HepG2 (cell line): ENCODE measurements at regions not wholly inside any gene's neighbourhood (a gene's known extent, or its start where the extent isn't known, plus 50 kb on each side); places are given as distances from the start of the nearest gene placed in this dataset.
A peak's percentile ranks its signal among the peaks of the same experiment; 100 is the strongest.

Source experiments
- ATAC-seq: fragments of 200-7000 bp; cut with Tn5 transposase; 3 replicates; pipeline ENCODE4 v1.9.1; 2020; ENCODE audit warnings: mild to moderate bottlenecking, moderate library complexity
- BruUV-seq: library from RNA; stranded (reverse); fragments of 400-500 nt; replicated peaks from 2 replicates; lab custom pipeline; 2021; lab: Mats Ljungman, UMichigan
- CTCF ChIA-PET: fragments of 300-600 bp; formaldehyde crosslinking; extraction: SDS; loops from one replicate; lab custom pipeline; 2021; ENCODE audit warnings: low total read pairs, inconsistent platforms, low intra/inter-chr PET ratio; lab: Yijun Ruan, JAX
- POLR2A ChIA-PET: fragments of 350-600 bp; sonication (Branson Sonifier 250); formaldehyde crosslinking; loops from one replicate; lab custom pipeline; 2020; ENCODE audit warnings: antibody characterized with exemption, inconsistent platforms; lab: Yijun Ruan, JAX
- DNase-seq: peaks from one replicate; pipeline ENCODE4 v3.0.0-alpha.2; 2015; ENCODE audit warnings: low spot score
- FAIRE-seq: peaks from 3 replicates; lab custom pipeline; 2011; peaks lifted over from hg19 to GRCh38; lab: Jason Lieb, UNC
- H2AFZ ChIP-seq: one replicate; pipeline ENCODE4 v1.6.1; 2011; ENCODE audit warnings: low read length, inconsistent platforms
- H3K27ac ChIP-seq: fragments of 300-600 bp; 3 replicates; pipeline ENCODE4 v1.8.0; 2011; ENCODE audit warnings: mixed run types, mild to moderate bottlenecking, mixed read lengths, low read length, inconsistent platforms; ENCODE audit not compliant: insufficient read depth; ENCODE audit errors: extremely low read length
- H3K27me3 ChIP-seq, 2 experiments: fragments of 200-600 bp in 1 of 2; 2 replicates in 1 of 2; 3 replicates in 1 of 2; pipeline versions ENCODE4 v1.6.0 to v1.8.0; 2011; ENCODE audit warnings: low read length in 2 of 2, mild to moderate bottlenecking in 2 of 2, moderate library complexity in 2 of 2, inconsistent platforms in 1 of 2; ENCODE audit not compliant: insufficient read depth in 2 of 2, control insufficient read depth in 1 of 2
- H3K36me3 ChIP-seq, 2 experiments: fragments of 200-600 bp in 1 of 2; replicated peaks in 1 of 2; 2 replicates in 1 of 2; 3 replicates in 1 of 2; pipeline versions ENCODE4 v1.5.1 to v1.8.0; 2011; ENCODE audit warnings: low read length in 2 of 2, inconsistent platforms in 1 of 2; ENCODE audit not compliant: insufficient read depth in 2 of 2, control insufficient read depth in 1 of 2
- H3K4me1 ChIP-seq: 2 replicates; pipeline ENCODE4 v1.5.1; 2012; ENCODE audit warnings: low read length, inconsistent platforms; ENCODE audit not compliant: insufficient read depth
- H3K4me2 ChIP-seq: 2 replicates; pipeline ENCODE4 v1.6.0; 2011; ENCODE audit warnings: low read depth, low read length, inconsistent platforms
- H3K4me3 ChIP-seq, 3 experiments: fragments of 200-600 bp in 1 of 3; sonication (generic), shearing (Covaris generic) in 1 of 3; replicated peaks in 1 of 3; 2 replicates each; pipeline ENCODE4 v1.5.1; 2011 to 2016; ENCODE audit warnings: low read length in 3 of 3, inconsistent platforms in 2 of 3, low read depth in 2 of 3, mild to moderate bottlenecking in 2 of 3, control low read depth in 1 of 3, mixed read lengths in 1 of 3; ENCODE audit not compliant: insufficient read depth in 1 of 3
- H3K79me2 ChIP-seq: one replicate; pipeline ENCODE4 v1.6.1; 2011; ENCODE audit warnings: low read length, inconsistent platforms; ENCODE audit not compliant: insufficient read depth
- H3K9ac ChIP-seq: 2 replicates; pipeline ENCODE4 v1.6.0; 2011; ENCODE audit warnings: mild to moderate bottlenecking, low read depth, low read length, inconsistent platforms; ENCODE audit not compliant: insufficient read depth
- H3K9me3 ChIP-seq: 2 replicates; pipeline ENCODE4 v1.5.1; 2012; ENCODE audit warnings: mild to moderate bottlenecking, low read length
- H4K20me1 ChIP-seq: 2 replicates; pipeline ENCODE4 v1.6.0; 2011; ENCODE audit warnings: inconsistent platforms, mild to moderate bottlenecking, low read length, moderate library complexity; ENCODE audit not compliant: insufficient read depth
- HMG20A ChIP-seq: IDR thresholded peaks from 2 replicates; pipeline ENCODE4 v1.6.1; 2016; ENCODE audit warnings: borderline replicate concordance
- HMGA1 ChIP-seq: sonication (generic); formaldehyde crosslinking; conservative IDR thresholded peaks from 2 replicates; pipeline ENCODE4 v1.4.0; 2020; ENCODE audit warnings: missing genetic modification reagents
- HNRNPL ChIP-seq: fragments of 200-400 bp; formaldehyde crosslinking; IDR thresholded peaks from 2 replicates; pipeline ENCODE4 v1.6.1; 2017; ENCODE audit warnings: mild to moderate bottlenecking, low read depth, low read length
- KDM1A ChIP-seq: IDR thresholded peaks from 2 replicates; pipeline ENCODE4 v1.6.1; 2016; ENCODE audit warnings: missing compliant biosample characterization
- MIXL1 ChIP-seq: IDR thresholded peaks from 2 replicates; pipeline ENCODE4 v1.6.1; 2016
- MTA1 ChIP-seq: sonication (generic); formaldehyde crosslinking; IDR thresholded peaks from 2 replicates; pipeline ENCODE4 v1.4.0; 2020; ENCODE audit warnings: missing genetic modification reagents, mild to moderate bottlenecking, borderline replicate concordance
- NFIC ChIP-seq: IDR thresholded peaks from 2 replicates; pipeline ENCODE4 v1.6.1; 2012; ENCODE audit warnings: mild to moderate bottlenecking, low read length, inconsistent platforms
- NPAS2 ChIP-seq: sonication (generic); formaldehyde crosslinking; IDR thresholded peaks from 2 replicates; pipeline ENCODE4 v1.8.0; 2022; ENCODE audit warnings: mild to moderate bottlenecking, missing genetic modification reagents, borderline replicate concordance
- RNF2 ChIP-seq: fragments of 450-650 bp; conservative IDR thresholded peaks from 2 replicates; pipeline ENCODE4 v1.6.1; 2016; ENCODE audit warnings: low read depth
- SP4 ChIP-seq: sonication (generic); formaldehyde crosslinking; IDR thresholded peaks from 2 replicates; pipeline ENCODE4 v1.8.1; 2023; ENCODE audit warnings: mild to moderate bottlenecking, missing genetic modification reagents
- SP5 ChIP-seq: IDR thresholded peaks from 2 replicates; pipeline ENCODE4 v1.6.1; 2016; ENCODE audit warnings: low read depth, borderline replicate concordance
- SRSF9 ChIP-seq: fragments of 200-400 bp; formaldehyde crosslinking; IDR thresholded peaks from 2 replicates; pipeline ENCODE4 v1.6.1; 2018; ENCODE audit warnings: borderline replicate concordance, mild to moderate bottlenecking, low read depth, low read length; ENCODE audit not compliant: insufficient read depth, poor library complexity, severe bottlenecking
- TEAD3 ChIP-seq: optimal IDR thresholded peaks from 2 replicates; pipeline ENCODE3; 2016; ENCODE audit warnings: borderline replicate concordance
- ZBTB7A ChIP-seq: sonication (generic); formaldehyde crosslinking; IDR thresholded peaks from 2 replicates; pipeline ENCODE4 v1.8.0; 2022; ENCODE audit warnings: mild to moderate bottlenecking, missing genetic modification reagents
- ZKSCAN1 ChIP-seq: fragments of 150-350 bp; IDR thresholded peaks from 2 replicates; pipeline ENCODE4 v1.6.1; 2014; ENCODE audit warnings: low read length
- ZNF20 ChIP-seq: sonication (generic); formaldehyde crosslinking; IDR thresholded peaks from 2 replicates; pipeline ENCODE4 v1.4.0; 2020; ENCODE audit warnings: mild to moderate bottlenecking, moderate library complexity, missing genetic modification reagents
- ZNF263 ChIP-seq: sonication (generic); formaldehyde crosslinking; IDR thresholded peaks from 2 replicates; pipeline ENCODE4 v1.4.0; 2020; ENCODE audit warnings: missing genetic modification reagents
- ZNF292 ChIP-seq: sonication (generic); formaldehyde crosslinking; IDR thresholded peaks from 2 replicates; pipeline ENCODE4 v1.8.1; 2022; ENCODE audit warnings: mild to moderate bottlenecking, low read depth, missing genetic modification reagents, borderline replicate concordance
- WGBS: methylation state at CpG from one replicate; pipeline ENCODE4 v1.1.6; 2017; ENCODE audit warnings: low lambda C conversion rate; 5-methylcytosine and 5-hydroxymethylcytosine counted together
- in situ Hi-C: cut with HindIII; loops from 2 replicates; pipeline ENCODE4 v1.10.0; 2017; ENCODE audit warnings: low pct_unique_long_range_greater_than_20kb; ENCODE audit not compliant: extremely low pct_ligation_motif_present
- intact Hi-C: fragments of 100-400 bp; cut with micrococcal nuclease; formaldehyde crosslinking; loops from one replicate; pipeline ENCODE4 v1.10.0; 2022; ENCODE audit not compliant: unreplicated experiment
- TF ChIP-seq, protein P1 (sequence below): sonication (generic); formaldehyde crosslinking; IDR thresholded peaks from 2 replicates; pipeline ENCODE4 v1.4.0; 2020; ENCODE audit warnings: missing genetic modification reagents
- TF ChIP-seq, protein P2 (sequence below): sonication (generic); formaldehyde crosslinking; conservative IDR thresholded peaks from 2 replicates; pipeline ENCODE4 v1.4.0; 2020; ENCODE audit warnings: missing genetic modification reagents

DNA sequence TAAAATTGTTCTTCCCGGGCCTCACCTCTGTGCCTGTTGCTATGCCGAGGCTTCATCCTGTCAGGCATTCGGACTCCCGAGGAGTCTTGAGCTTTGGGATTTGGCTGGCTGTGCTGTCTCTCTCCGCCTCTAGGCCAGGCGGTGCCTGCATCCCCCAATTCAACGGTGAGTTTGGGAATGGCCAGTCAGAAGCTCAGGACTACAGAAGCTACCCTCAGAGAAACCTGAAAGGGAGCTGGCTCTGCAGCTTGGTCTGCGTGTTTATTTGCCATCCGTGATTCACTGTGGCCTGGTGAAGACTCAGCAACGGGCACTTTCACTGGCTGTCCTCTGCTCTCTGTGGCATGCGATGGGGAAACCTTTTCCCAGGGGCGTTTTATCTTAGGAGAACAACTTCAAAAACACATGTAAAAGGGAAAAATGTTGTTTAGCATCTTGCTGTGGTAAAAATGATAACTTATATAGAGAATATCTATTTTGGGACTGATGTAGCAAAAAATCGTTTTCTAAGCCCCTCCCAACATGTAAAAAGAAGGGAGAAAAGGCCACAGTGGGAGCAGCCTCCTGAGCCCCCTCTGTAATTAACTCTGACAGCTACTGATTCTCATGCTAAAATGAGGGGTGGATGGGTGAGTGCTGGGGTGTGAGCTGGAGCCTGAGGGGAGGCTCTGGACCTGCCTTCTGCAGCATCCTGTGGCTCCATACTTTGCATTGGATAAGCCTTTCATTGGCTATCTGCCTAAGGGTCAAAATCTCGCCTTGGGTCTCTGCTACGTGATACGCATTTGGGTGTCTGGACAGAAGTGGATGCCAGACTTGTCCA is 103.4 kb upstream of the KLHL25 start:
- intact Hi-C loops: no loop called here
- ChIA-PET CTCF (no interaction called here), POLR2A (no interaction called here)
- no peak overlapping the region for H3K4me2 ChIP-seq
- DNase-seq: no peak
- H4K20me1 ChIP-seq: no peaks in the 10 kb centered on the region
- H3K9ac ChIP-seq: no peak overlapping the region
- ATAC-seq: peak; percentile 51
- TF ChIP-seq HMG20A (CRISPR knock-in tag) (no peak), NFIC (no peak), SRSF9 (no peak), SP5 (CRISPR knock-in tag) (no peak), TEAD3 (CRISPR knock-in tag) (no peak), HMGA1 (CRISPR knock-in tag) (no peak), MTA1 (CRISPR knock-in tag) (no peak), HNRNPL (no peak), MIXL1 (CRISPR knock-in tag) (no peak), ZBTB7A (CRISPR knock-in tag) (no peak), ZNF263 (CRISPR knock-in tag) (no peak), KDM1A (CRISPR knock-in tag) (no peak), RNF2 (no peak), ZNF292 (CRISPR knock-in tag) (no peak), ZKSCAN1 (no peak), SP4 (CRISPR knock-in tag) (no peak), ZNF20 (CRISPR knock-in tag) (no peak), NPAS2 (CRISPR knock-in tag) (no peak)
- TF ChIP-seq, protein P1, sequence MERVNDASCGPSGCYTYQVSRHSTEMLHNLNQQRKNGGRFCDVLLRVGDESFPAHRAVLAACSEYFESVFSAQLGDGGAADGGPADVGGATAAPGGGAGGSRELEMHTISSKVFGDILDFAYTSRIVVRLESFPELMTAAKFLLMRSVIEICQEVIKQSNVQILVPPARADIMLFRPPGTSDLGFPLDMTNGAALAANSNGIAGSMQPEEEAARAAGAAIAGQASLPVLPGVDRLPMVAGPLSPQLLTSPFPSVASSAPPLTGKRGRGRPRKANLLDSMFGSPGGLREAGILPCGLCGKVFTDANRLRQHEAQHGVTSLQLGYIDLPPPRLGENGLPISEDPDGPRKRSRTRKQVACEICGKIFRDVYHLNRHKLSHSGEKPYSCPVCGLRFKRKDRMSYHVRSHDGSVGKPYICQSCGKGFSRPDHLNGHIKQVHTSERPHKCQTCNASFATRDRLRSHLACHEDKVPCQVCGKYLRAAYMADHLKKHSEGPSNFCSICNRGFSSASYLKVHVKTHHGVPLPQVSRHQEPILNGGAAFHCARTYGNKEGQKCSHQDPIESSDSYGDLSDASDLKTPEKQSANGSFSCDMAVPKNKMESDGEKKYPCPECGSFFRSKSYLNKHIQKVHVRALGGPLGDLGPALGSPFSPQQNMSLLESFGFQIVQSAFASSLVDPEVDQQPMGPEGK (CRISPR knock-in tag): no peak
- TF ChIP-seq, protein P2, sequence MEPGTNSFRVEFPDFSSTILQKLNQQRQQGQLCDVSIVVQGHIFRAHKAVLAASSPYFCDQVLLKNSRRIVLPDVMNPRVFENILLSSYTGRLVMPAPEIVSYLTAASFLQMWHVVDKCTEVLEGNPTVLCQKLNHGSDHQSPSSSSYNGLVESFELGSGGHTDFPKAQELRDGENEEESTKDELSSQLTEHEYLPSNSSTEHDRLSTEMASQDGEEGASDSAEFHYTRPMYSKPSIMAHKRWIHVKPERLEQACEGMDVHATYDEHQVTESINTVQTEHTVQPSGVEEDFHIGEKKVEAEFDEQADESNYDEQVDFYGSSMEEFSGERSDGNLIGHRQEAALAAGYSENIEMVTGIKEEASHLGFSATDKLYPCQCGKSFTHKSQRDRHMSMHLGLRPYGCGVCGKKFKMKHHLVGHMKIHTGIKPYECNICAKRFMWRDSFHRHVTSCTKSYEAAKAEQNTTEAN (CRISPR knock-in tag): no peak
- H3K9me3 ChIP-seq: no peaks in the 10 kb centered on the region
- in situ Hi-C loops: no loop called here
- no peaks in the 10 kb centered on the region for H3K79me2 ChIP-seq
- no TSS peak for BruUV-seq
- H3K27ac ChIP-seq: no peak overlapping the region
- no peak for FAIRE-seq
- no peaks in the 10 kb centered on the region for H3K36me3 ChIP-seq
- no peak overlapping the region for H3K4me3 ChIP-seq
- H2AFZ ChIP-seq: no peak overlapping the region
- WGBS: 54% methylated on average over 14 of the region's 16 CpGs
- no peaks in the 10 kb centered on the region for H3K27me3 ChIP-seq
- H3K4me1 ChIP-seq: no peaks in the 10 kb centered on the region
